ENCODE measurements at regions not wholly inside any gene's neighbourhood (a gene's known extent, or its start where the extent isn't known, plus 50 kb on each side); places are given as distances from the start of the nearest gene placed in this dataset.

DNA sequence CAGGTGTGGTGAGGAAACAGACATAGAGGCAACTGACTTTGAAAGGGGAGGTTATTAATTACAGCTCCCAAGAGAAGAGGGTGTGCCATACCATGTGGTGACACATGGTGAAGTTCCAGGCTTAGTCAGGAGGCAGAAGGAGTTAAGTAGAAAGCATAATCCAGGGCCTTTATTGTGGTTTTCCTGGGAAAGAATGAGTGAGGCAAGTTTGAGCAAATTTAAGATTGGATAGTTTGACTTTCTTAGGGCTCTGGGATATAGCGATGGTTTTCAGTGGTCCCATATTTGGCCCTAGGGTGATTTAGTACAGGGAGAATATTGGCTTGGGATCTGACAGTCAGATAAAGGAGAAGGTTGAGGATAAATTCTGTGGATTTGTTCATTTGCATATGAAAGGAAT lies 495.9 kb upstream of the FSTL5 start:
- TF ChIP-seq, protein P1, sequence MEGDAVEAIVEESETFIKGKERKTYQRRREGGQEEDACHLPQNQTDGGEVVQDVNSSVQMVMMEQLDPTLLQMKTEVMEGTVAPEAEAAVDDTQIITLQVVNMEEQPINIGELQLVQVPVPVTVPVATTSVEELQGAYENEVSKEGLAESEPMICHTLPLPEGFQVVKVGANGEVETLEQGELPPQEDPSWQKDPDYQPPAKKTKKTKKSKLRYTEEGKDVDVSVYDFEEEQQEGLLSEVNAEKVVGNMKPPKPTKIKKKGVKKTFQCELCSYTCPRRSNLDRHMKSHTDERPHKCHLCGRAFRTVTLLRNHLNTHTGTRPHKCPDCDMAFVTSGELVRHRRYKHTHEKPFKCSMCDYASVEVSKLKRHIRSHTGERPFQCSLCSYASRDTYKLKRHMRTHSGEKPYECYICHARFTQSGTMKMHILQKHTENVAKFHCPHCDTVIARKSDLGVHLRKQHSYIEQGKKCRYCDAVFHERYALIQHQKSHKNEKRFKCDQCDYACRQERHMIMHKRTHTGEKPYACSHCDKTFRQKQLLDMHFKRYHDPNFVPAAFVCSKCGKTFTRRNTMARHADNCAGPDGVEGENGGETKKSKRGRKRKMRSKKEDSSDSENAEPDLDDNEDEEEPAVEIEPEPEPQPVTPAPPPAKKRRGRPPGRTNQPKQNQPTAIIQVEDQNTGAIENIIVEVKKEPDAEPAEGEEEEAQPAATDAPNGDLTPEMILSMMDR (IDR thresholded peaks at IDR 0.05), result no peak
- no peak for TF ChIP-seq EP300 (IDR thresholded peaks at IDR 0.05)
- no peak for TF ChIP-seq POLR2A (IDR thresholded peaks at IDR 0.05)
